AG08396 (cell line): ENCODE measurements at regions not wholly inside any gene's neighbourhood (a gene's known extent, or its start where the extent isn't known, plus 50 kb on each side); places are given as distances from the start of the nearest gene placed in this dataset.

ENCODE experiments used
- DNase-seq: peaks from one replicate; pipeline ENCODE4 v3.0.0; 2012; ENCODE audit warnings: low spot score, mixed read lengths

- DNase-seq: no peak
Measured at GRCh38 chr2:136179602-136179975, 61.6 kb upstream of the CXCR4 start.

GRCh38 chr2:136178941-136179601 lies 61.1 kb upstream of the CXCR4 start:
- no peak for DNase-seq

GRCh38 chr2:136175868-136176267 lies 57.9 kb upstream of the CXCR4 start:
- no peak for DNase-seq

DNA sequence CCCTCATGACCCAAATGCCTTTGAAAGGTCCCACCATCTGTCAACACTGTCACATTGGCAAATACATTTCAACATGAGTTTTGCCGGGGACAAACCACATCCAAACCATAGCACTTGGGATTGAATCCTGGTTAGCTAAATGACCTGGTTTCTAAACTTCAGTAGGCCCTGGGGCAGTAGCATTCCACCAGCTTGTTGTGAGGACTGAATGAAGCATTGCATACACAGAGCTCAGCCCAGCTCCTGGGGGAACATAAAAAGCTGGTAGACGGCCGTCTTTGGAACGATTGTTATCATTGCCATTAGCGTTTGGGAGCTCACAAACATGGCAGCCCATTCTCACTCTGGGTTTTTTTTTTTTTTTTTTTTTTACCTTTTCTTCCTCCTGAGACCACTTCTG lies 57.5 kb upstream of the CXCR4 start:
- DNase-seq: no peak

DNA sequence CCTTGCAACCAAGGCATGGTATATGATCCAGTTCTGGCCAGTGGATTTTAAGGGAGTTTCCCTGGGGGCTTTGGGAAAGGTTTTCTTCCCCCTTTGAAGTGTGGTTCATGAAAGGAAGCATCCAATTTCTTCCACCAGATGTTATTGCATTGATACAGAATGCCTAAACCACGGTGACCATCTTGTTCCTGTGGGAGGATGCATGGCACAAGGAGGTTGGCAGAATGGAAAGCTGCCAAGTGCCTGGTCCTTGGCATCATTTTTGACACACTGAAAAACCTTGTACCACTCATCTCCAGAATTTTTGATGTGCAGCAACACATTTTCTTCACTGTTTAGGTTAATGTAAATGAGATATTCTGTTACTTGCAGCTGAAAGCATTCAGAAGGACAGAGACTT lies 55.2 kb upstream of the CXCR4 start:
- DNase-seq: no peak

- DNase-seq: no peak
Measured at GRCh38 chr2:136171223-136171622, 53.3 kb upstream of the CXCR4 start.

DNA sequence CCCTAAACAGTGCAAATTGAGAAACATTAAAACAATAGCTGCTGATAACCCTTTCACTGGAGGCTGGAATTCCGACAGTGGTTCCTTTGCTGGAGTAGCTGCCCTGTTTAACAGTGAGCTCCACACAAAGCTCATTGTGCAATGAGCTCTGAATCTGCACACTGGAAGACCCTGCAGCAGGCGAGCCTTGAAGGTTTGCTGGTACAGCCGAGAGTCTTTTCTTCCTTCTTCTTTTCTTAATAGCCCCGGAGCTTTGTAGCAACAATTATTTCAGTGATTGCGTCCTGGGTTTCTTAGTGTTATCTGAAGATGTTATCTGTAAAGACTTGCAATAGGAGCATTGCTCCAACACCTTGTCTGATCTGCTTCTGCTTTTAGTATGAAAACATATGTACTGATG lies 50.8 kb upstream of the CXCR4 start:
- no peak for DNase-seq

GRCh38 chr2:136167721-136168475 lies 49.9 kb upstream of the CXCR4 start:
- no peak for DNase-seq
